ENCODE measurements at regions not wholly inside any gene's neighbourhood (a gene's known extent, or its start where the extent isn't known, plus 50 kb on each side); places are given as distances from the start of the nearest gene placed in this dataset.

DNA sequence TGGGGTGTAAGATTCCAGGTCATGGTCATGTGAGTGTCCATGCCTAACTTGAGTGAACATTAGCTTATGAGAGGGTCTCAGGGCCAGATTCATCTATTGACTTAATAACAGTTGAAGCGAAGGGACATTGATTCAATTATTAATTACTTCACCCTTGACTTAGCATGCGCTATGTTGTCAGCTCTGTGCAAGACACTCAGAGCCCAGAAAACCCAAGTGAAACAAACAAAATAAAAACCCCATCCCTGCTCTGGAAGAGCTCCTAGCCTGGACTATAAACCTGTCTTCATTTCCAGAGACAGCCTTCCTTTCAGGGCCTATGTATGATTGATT, 66.0 kb upstream of the TNS3 start:
- no peak overlapping the region for H3K4me3 ChIP-seq (ENCODE audit: extremely low read depth in 1 of 4, insufficient read depth in 2 of 4, low read depth in 3 of 4, low read length in 4 of 4)
- H3K79me1 ChIP-seq (ENCODE audit: low read depth, low read length) = no peaks in the 10 kb centered on the region
- H2BK120ac ChIP-seq (replicated peaks; ENCODE audit: low read depth, low read length) = no peak overlapping the region
- no peak overlapping the region for H2BK5ac ChIP-seq (ENCODE audit: low read depth, low read length)
- H2BK20ac ChIP-seq (ENCODE audit: low read length) = no peak overlapping the region
- no peaks in the 10 kb centered on the region for H3K23me2 ChIP-seq (ENCODE audit: low read depth, low read length)
- no peaks in the 10 kb centered on the region for H3K27me3 ChIP-seq (replicated peaks in 1 of 4; ENCODE audit: control insufficient read depth in 3 of 4, extremely low read depth in 1 of 4, insufficient read depth in 3 of 4, low read length in 3 of 4)
- H3K9ac ChIP-seq (replicated peaks in 1 of 4; ENCODE audit: extremely low read depth in 1 of 4, low read depth in 3 of 4, low read length in 3 of 4) = no peak overlapping the region
- no peak overlapping the region for H3K4ac ChIP-seq (replicated peaks; ENCODE audit: insufficient read length, low read depth, low read length)
- H3K4me1 ChIP-seq (replicated peaks in 1 of 4; ENCODE audit: control insufficient read depth in 3 of 4, insufficient read depth in 4 of 4, low read length in 3 of 4) = peaks cover 0 to 6% (median 0%) of the 10 kb centered on the region in 4 experiments; a peak in 2 of 7 replicates
- H3K36me3 ChIP-seq (ENCODE audit: control insufficient read depth in 2 of 4, insufficient read depth in 4 of 4, low read length in 3 of 4) = no peaks in the 10 kb centered on the region
- no peak overlapping the region for H3K27ac ChIP-seq (ENCODE audit: low read depth, low read length)
- no peak overlapping the region for H2AK5ac ChIP-seq (ENCODE audit: low read depth, low read length)
- no peak overlapping the region for H2AFZ ChIP-seq (ENCODE audit: low read length)
- no peaks in the 10 kb centered on the region for H3K79me2 ChIP-seq (ENCODE audit: control insufficient read depth in 1 of 2, insufficient read depth in 2 of 2, low read length in 2 of 2)
- no peaks in the 10 kb centered on the region for H4K20me1 ChIP-seq (replicated peaks in 1 of 2; ENCODE audit: control insufficient read depth in 1 of 2, insufficient read depth in 2 of 2, low read length in 2 of 2)
- 94% methylated on average over 2 of the region's 2 CpGs; no CpG with 5 or more reads in 1 of the 2 experiments for WGBS, 2 experiments (ENCODE audit: extremely low coverage in 1 of 2, insufficient coverage in 1 of 2, insufficient read length in 1 of 2, insufficient replicate concordance in 2 of 2, low coverage in 1 of 2, low lambda C conversion rate in 2 of 2, missing lambda C conversion rate in 1 of 2)
- no peak overlapping the region for H3K56ac ChIP-seq (replicated peaks; ENCODE audit: insufficient read length, low read depth, low read length)
- H2BK15ac ChIP-seq (ENCODE audit: low read length) = no peak overlapping the region
- no peak overlapping the region for H4K91ac ChIP-seq (replicated peaks; ENCODE audit: insufficient read length, low read length)
- ChIA-PET CTCF (ENCODE audit: partially characterized antibody) (interaction anchor here (0.7 to 2.0 kb wide), 6 partner anchors 8 to 1740 kb away, joined by 3 to 6 read pairs (median 4); no protein-coding TSS in a partner anchor), POLR2A (ENCODE audit: partially characterized antibody) (no interaction called here)
- no peak for DNase-seq (ENCODE audit: low read depth in 1 of 2, low spot score in 2 of 2)
- no peak overlapping the region for H3K18ac ChIP-seq (ENCODE audit: extremely low read depth, low read length)
- H3K14ac ChIP-seq (ENCODE audit: insufficient read length) = no peak overlapping the region
- no peak overlapping the region for H2BK12ac ChIP-seq (ENCODE audit: low read depth, low read length)
- H3K4me2 ChIP-seq (ENCODE audit: insufficient read depth in 1 of 2, low read depth in 2 of 2, low read length in 2 of 2) = no peak overlapping the region
- H4K8ac ChIP-seq (ENCODE audit: extremely low read depth, insufficient read depth, low read length) = no peak overlapping the region
- H4K5ac ChIP-seq (ENCODE audit: insufficient read length, low read depth, low read length) = no peak overlapping the region
- no peaks in the 10 kb centered on the region; a peak in 1 of 4 replicates for H3K9me3 ChIP-seq (ENCODE audit: insufficient read depth in 2 of 2, low read depth in 1 of 2, low read length in 1 of 2)
- H3K23ac ChIP-seq (ENCODE audit: insufficient read length) = no peak overlapping the region
- no peak for FAIRE-seq
- TF ChIP-seq SIX5 (IDR thresholded peaks at IDR 0.05; ENCODE audit: low read depth, low read length) (no peak), TEAD4 (IDR thresholded peaks at IDR 0.05; ENCODE audit: low read depth, low read length) (no peak), CBX5 (IDR thresholded peaks at IDR 0.05; ENCODE audit: low read depth, low read length) (no peak), BRCA1 (IDR thresholded peaks at IDR 0.05; ENCODE audit: low read depth, low read length) (no peak), MAFK (IDR thresholded peaks at IDR 0.05; ENCODE audit: low read depth, low read length) (no peak), RNF2 (IDR thresholded peaks at IDR 0.05; ENCODE audit: borderline replicate concordance, low read depth, low read length, missing control alignments, poor library complexity, severe bottlenecking) (no peak), FOSL1 (IDR thresholded peaks at IDR 0.05; ENCODE audit: insufficient read depth, low read depth, low read length) (no peak), RBBP5 (IDR thresholded peaks at IDR 0.05; ENCODE audit: borderline replicate concordance, low read depth, low read length) (no peak), POLR2AphosphoS5 (IDR thresholded peaks at IDR 0.05; ENCODE audit: low read depth, low read length) (no peak), CREB1 (IDR thresholded peaks at IDR 0.05) (no peak), KDM1A (IDR thresholded peaks at IDR 0.05; ENCODE audit: borderline replicate concordance, low read length) (no peak)
- TF ChIP-seq, protein P1, sequence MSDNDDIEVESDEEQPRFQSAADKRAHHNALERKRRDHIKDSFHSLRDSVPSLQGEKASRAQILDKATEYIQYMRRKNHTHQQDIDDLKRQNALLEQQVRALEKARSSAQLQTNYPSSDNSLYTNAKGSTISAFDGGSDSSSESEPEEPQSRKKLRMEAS (IDR thresholded peaks at IDR 0.05) = no peak
- TF ChIP-seq, protein P2, sequence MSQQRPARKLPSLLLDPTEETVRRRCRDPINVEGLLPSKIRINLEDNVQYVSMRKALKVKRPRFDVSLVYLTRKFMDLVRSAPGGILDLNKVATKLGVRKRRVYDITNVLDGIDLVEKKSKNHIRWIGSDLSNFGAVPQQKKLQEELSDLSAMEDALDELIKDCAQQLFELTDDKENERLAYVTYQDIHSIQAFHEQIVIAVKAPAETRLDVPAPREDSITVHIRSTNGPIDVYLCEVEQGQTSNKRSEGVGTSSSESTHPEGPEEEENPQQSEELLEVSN (IDR thresholded peaks at IDR 0.05) = no peak
- TF ChIP-seq, protein P3, sequence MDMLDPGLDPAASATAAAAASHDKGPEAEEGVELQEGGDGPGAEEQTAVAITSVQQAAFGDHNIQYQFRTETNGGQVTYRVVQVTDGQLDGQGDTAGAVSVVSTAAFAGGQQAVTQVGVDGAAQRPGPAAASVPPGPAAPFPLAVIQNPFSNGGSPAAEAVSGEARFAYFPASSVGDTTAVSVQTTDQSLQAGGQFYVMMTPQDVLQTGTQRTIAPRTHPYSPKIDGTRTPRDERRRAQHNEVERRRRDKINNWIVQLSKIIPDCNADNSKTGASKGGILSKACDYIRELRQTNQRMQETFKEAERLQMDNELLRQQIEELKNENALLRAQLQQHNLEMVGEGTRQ (IDR thresholded peaks at IDR 0.05; ENCODE audit: low read length) = no peak
